ENCODE measurements at regions not wholly inside any gene's neighbourhood (a gene's known extent, or its start where the extent isn't known, plus 50 kb on each side); places are given as distances from the start of the nearest gene placed in this dataset.
A peak's percentile ranks its signal among the peaks of the same experiment; 100 is the strongest.
"Not testable (repeated sequence)": the region's sequence is repeated elsewhere in the genome, so short reads cannot be mapped to it uniquely, and the experiment has no call there.

- DNase-seq: no peak
Measured at GRCh38 chr5:110872200-110872599, 133.4 kb downstream of the SLC25A46 start.

- no peak for DNase-seq
Measured at GRCh38 chr5:110872963-110873362, 134.2 kb downstream of the SLC25A46 start.

- DNase-seq: no peak
Measured at GRCh38 chr5:110873773-110874437, 135.1 kb downstream of the SLC25A46 start.

- DNase-seq: not testable (repeated sequence)
Measured at GRCh38 chr5:110875115-110875514, 136.3 kb downstream of the SLC25A46 start.

DNA sequence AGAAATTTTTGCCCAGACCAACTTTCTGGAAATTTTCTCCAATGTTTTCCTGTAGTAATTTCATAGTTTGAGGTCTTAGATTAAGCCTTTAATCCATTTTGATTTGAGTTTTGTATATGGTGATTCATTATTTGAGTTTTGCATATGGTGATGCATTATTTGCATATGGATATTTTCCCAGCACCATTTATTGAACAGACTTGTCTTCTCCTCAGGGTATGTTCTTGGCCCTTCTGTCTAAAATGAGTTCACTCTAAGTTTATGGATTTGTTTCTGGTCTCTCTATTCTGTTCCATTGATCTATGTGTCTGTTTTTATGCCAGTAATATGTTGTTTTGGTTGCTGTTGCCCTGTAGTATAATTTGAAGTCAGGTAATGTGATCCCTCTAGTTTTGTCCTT, 139.3 kb downstream of the SLC25A46 start:
- DNase-seq: no peak

- no peak for DNase-seq
Measured at GRCh38 chr5:110879675-110880074, 140.9 kb downstream of the SLC25A46 start.

- DNase-seq: no peak
Measured at GRCh38 chr5:110880413-110880812, 141.6 kb downstream of the SLC25A46 start.

DNA sequence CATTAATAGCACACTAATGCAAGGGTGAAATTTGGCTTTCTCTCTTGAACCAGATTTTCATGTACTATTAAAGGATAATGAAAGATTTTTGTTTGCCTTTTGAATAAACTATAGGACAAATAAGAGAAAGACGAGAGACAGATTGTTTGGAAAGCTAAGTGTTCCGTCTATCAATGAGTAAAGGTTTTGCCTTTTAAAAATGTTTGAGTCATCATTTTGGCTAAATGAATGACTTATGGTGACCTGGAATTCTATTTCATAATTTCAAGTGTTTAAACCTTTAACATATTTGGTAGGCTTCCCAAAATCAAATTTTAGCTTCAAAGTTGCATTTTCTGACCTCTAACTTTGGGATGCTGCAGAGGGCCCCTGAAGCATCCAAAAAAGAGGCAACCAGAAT, 145.2 kb downstream of the SLC25A46 start:
- DNase-seq: no peak

DNA sequence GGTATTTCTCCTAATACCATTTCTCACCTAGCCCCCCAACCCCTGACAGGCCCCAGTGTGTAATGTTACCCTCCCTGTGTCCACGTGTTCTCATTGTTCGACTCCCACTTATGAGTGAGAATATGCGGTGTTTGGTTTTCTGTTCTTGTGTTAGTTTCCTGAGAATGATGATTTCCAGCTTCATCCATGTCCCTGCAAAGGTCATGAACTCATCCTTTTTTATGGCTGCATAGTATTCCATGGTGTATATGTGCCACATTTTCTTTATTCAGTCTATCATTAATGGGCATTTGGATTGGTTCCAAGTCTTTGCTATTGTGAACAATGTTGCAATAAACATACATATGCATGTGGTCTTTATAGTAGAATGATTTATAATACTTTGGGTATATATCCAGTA, 148.4 kb downstream of the SLC25A46 start:
- not testable (repeated sequence) for DNase-seq

DNA sequence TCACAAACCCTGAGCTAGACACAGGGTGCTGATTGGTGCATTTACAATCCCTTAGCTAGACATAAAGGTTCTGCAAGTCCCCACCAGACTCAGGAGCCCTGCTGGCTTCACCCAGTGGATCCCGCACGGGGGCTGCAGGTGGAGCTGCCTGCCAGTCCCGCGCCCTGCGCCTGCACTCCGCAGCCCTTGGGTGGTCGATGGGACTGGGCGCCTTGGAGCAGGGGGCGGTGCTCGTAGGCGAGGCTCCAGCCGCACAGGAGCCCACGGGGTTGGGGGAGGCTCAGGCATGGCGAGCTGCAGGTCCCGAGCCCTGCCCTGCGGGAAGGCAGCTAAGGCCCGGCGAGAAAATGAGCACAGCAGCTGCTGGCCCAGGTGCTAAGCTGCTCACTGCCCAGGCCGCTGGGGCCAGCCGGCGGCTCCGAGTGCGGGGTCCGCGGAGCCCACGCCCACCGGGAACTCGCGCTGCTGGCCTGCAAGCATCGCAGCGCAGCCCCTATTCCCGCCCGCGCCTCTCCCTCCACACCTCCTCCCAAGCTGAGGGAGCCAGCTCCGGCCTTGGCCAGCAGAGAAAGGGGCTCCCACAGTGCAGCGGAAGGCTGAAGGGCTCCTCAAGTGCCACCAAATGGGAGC, 155.2 kb downstream of the SLC25A46 start:
- DNase-seq: not testable (repeated sequence)

DNA sequence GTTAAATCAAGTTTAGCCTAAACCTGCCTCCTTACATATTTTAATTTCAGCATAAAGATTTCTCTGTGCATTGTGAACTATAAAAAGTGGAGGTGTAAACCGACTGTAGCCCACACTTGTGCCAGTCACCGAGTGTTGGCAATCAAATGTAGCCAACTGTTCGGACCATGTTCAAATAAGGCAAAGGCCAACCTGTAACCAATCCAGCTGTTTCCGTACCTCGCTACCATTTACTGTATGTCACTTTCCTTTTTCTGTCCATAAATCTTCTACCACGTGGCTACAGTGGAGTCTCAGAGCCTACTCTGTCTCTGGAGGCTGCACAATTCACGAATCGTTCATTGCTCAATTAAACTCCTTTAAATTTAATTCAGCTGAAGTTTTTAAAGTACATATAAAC, 156.0 kb downstream of the SLC25A46 start:
- DNase-seq: no peak

DNA sequence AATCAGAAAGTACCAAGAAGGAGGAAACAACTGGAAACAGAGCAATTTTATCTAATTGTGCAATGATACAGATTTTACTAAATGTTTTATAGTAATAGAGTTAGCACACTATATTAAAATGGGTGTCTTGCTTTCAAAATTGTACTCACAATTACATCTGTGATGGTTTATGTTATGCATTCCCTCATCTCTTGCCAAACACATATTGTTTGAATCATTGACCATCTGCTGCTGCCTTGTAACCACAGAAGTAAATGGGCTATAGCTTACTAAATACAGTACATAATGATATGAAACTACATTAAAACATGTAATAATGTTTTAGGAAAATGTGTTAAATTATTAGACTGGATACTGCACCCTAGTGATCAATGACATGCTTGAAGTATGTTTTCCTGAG, 158.1 kb downstream of the SLC25A46 start:
- DNase-seq: peak; percentile 58

- DNase-seq: no peak
Measured at GRCh38 chr5:110899566-110900412, 161.0 kb downstream of the SLC25A46 start.

GRCh38 chr5:110900829-110901228, 162.0 kb downstream of the SLC25A46 start:
- DNase-seq: no peak

DNA sequence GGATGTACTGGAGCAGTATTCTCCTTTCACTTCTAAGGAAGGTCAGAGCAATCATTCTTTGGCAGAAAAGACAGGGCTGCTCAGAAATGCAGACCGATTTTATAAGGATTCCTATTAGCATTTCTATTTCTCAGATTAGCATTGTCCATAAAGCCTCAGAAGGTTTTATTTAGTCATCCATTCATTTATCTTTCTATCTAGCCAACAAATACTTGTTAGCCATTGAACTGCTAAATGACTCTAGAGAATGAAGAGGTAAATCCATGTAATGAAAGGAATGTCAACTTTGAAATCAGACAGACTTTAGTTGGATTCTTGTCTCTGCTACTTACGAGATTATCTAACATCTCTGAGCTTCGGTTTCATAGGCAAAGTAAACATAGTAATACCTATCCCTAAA, 165.2 kb downstream of the SLC25A46 start:
- DNase-seq: no peak

DNA sequence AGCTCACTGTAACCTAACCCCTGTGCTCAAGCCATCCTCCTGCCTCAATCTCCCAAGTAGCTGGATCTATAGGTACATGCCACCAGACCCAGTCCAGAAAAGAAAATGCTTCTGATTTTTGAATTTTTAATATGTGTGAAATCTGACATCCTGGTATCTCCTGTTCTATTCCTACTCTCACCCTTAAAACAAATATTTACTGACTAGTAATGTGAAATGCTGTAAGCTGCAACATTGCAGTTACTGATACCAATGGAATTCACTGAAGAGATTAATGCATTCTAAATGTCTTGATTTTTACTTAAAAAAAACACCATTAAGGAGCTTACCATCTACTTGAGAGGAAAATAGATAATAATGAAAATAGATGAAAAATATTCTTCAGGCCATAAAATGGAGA, 162.7 kb upstream of the TSLP start:
- DNase-seq: no peak

DNA sequence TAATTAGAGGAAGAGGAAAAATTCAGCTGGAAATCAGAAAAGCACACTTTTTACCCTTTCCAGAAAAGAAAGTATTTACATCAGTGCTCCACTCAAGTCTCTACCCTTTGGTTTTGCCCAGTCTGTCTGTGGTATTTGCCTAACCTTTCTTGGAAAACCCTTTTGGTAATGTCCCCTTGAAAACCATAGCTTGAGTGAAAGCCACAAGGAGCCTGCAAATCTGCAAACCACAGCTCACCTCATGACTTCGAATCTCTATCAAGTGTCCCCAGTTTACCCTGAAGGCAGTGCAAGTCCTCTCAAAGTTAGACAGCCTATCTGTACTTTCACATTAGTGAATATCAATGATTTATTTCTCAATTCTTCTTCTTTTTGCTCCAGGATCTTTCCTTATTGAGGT, 162.1 kb upstream of the TSLP start:
- DNase-seq: no peak

- DNase-seq: no peak
Measured at GRCh38 chr5:110909950-110910349, 161.6 kb upstream of the TSLP start.

GRCh38 chr5:110913221-110913620, 158.3 kb upstream of the TSLP start:
- DNase-seq: no peak

DNA sequence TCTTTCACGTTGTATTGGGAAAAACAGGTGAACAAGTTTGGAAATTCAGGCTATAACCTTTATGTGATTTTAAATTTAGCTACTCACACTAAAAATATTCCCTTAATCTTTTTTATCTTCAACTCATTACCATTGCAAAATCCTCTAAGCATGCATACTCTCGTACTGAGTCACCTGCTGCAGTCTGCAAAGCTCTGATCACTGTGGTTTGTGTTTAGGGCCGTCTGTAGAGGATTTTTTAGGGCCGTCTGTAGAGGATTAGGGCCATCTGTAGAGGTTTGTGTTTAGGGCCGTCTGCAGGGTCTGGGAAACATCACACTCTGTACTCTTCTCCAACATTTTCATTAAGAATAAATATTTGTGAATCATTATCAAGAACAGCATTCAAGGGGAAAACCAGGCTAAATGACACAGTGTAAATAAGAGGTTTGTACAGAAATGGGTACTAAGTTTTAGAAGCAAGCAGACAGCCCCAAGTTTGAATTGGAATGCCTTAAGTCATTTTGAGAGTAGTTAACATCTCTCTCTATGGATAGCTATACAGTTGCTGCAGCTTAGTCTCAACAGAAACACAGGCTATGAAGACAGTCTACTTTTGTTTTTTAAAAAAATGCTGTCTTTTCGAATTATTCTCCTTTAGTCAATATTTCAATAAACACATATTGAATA, 155.0 kb upstream of the TSLP start:
- no peak for DNase-seq

DNA sequence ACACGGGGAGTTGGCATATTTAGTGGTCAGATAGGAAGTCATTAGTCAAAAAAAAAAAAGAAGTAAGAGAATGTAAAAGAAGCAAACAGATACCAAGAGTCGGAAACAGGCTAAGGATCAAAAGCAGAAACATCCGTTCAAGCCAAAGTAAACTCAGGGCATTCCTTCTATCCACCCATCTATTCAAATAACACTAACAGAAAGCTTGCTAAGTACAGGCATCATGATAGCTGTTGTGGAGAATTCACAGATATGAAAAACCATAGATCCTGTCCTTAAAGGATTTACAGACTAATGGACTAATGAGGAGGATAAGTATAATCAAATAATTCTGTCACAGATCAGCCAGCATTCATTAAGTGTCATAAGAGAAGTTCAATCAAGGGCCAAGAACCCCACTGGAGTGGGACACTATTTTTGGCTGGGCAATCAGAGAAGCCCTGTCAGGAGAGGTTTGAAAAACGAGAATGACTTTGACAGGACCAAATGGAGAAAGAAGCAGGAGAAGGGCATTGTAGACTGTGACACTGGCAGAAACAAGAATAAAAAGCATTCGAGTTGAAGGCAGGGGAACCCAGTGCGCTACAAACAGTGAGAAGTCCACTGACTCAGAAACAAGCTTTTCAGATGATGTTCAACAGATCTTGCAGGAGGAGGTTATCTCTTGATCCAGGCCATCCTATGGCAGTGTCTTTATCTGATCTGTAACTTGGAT, 154.2 kb upstream of the TSLP start:
- DNase-seq: no peak

- DNase-seq: no peak
Measured at GRCh38 chr5:110918683-110919082, 152.8 kb upstream of the TSLP start.

- DNase-seq: no peak
Measured at GRCh38 chr5:110923971-110924370, 147.5 kb upstream of the TSLP start.
